ENCODE measurements at regions not wholly inside any gene's neighbourhood (a gene's known extent, or its start where the extent isn't known, plus 50 kb on each side); places are given as distances from the start of the nearest gene placed in this dataset.

- TF ChIP-seq, protein P1, sequence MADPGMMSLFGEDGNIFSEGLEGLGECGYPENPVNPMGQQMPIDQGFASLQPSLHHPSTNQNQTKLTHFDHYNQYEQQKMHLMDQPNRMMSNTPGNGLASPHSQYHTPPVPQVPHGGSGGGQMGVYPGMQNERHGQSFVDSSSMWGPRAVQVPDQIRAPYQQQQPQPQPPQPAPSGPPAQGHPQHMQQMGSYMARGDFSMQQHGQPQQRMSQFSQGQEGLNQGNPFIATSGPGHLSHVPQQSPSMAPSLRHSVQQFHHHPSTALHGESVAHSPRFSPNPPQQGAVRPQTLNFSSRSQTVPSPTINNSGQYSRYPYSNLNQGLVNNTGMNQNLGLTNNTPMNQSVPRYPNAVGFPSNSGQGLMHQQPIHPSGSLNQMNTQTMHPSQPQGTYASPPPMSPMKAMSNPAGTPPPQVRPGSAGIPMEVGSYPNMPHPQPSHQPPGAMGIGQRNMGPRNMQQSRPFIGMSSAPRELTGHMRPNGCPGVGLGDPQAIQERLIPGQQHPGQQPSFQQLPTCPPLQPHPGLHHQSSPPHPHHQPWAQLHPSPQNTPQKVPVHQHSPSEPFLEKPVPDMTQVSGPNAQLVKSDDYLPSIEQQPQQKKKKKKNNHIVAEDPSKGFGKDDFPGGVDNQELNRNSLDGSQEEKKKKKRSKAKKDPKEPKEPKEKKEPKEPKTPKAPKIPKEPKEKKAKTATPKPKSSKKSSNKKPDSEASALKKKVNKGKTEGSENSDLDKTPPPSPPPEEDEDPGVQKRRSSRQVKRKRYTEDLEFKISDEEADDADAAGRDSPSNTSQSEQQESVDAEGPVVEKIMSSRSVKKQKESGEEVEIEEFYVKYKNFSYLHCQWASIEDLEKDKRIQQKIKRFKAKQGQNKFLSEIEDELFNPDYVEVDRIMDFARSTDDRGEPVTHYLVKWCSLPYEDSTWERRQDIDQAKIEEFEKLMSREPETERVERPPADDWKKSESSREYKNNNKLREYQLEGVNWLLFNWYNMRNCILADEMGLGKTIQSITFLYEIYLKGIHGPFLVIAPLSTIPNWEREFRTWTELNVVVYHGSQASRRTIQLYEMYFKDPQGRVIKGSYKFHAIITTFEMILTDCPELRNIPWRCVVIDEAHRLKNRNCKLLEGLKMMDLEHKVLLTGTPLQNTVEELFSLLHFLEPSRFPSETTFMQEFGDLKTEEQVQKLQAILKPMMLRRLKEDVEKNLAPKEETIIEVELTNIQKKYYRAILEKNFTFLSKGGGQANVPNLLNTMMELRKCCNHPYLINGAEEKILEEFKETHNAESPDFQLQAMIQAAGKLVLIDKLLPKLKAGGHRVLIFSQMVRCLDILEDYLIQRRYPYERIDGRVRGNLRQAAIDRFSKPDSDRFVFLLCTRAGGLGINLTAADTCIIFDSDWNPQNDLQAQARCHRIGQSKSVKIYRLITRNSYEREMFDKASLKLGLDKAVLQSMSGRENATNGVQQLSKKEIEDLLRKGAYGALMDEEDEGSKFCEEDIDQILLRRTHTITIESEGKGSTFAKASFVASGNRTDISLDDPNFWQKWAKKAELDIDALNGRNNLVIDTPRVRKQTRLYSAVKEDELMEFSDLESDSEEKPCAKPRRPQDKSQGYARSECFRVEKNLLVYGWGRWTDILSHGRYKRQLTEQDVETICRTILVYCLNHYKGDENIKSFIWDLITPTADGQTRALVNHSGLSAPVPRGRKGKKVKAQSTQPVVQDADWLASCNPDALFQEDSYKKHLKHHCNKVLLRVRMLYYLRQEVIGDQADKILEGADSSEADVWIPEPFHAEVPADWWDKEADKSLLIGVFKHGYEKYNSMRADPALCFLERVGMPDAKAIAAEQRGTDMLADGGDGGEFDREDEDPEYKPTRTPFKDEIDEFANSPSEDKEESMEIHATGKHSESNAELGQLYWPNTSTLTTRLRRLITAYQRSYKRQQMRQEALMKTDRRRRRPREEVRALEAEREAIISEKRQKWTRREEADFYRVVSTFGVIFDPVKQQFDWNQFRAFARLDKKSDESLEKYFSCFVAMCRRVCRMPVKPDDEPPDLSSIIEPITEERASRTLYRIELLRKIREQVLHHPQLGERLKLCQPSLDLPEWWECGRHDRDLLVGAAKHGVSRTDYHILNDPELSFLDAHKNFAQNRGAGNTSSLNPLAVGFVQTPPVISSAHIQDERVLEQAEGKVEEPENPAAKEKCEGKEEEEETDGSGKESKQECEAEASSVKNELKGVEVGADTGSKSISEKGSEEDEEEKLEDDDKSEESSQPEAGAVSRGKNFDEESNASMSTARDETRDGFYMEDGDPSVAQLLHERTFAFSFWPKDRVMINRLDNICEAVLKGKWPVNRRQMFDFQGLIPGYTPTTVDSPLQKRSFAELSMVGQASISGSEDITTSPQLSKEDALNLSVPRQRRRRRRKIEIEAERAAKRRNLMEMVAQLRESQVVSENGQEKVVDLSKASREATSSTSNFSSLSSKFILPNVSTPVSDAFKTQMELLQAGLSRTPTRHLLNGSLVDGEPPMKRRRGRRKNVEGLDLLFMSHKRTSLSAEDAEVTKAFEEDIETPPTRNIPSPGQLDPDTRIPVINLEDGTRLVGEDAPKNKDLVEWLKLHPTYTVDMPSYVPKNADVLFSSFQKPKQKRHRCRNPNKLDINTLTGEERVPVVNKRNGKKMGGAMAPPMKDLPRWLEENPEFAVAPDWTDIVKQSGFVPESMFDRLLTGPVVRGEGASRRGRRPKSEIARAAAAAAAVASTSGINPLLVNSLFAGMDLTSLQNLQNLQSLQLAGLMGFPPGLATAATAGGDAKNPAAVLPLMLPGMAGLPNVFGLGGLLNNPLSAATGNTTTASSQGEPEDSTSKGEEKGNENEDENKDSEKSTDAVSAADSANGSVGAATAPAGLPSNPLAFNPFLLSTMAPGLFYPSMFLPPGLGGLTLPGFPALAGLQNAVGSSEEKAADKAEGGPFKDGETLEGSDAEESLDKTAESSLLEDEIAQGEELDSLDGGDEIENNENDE (IDR thresholded peaks at IDR 0.05; ENCODE audit: insufficient replicate concordance, low read length): no peak
- TF ChIP-seq MAFK (IDR thresholded peaks at IDR 0.05; ENCODE audit: low read depth, low read length): no peak
Measured at GRCh38 chr1:232303222-232303620, 326.7 kb downstream of the SIPA1L2 start (continued).

Measured in H1 (cell line).